GM23338 (cell line): ENCODE measurements at regions not wholly inside any gene's neighbourhood (a gene's known extent, or its start where the extent isn't known, plus 50 kb on each side); places are given as distances from the start of the nearest gene placed in this dataset.

Source experiments
- ATAC-seq: fragments of 200-7000 bp; cut with Tn5 transposase; 3 replicates; pipeline ENCODE4 v1.9.1; 2020
- DNase-seq: peaks from one replicate; pipeline ENCODE4 v3.0.0-alpha.2; 2015; ENCODE audit warnings: low spot score
- H2AFZ ChIP-seq: fragments of 200-600 bp; sonication (generic); 2 replicates; pipeline ENCODE4 v1.8.0; 2016; ENCODE audit warnings: antibody characterized with exemption, mild to moderate bottlenecking, moderate library complexity
- H3F3A ChIP-seq: fragments of 200-600 bp; sonication (generic); replicated peaks from 2 replicates; pipeline ENCODE4 v1.8.0; 2017; ENCODE audit warnings: antibody characterized with exemption, mixed run types, low read depth
- H3K27ac ChIP-seq: fragments of 200-600 bp; sonication (generic); 2 replicates; pipeline ENCODE4 v1.6.1; 2016; ENCODE audit warnings: low read depth
- H3K27me3 ChIP-seq: fragments of 200-600 bp; sonication (generic); 2 replicates; pipeline ENCODE4 v1.8.0; 2016; ENCODE audit warnings: mild to moderate bottlenecking, mixed run types, moderate library complexity; ENCODE audit not compliant: insufficient read depth
- H3K36me3 ChIP-seq: fragments of 200-600 bp; sonication (generic); 2 replicates; pipeline ENCODE4 v1.8.0; 2016; ENCODE audit warnings: mild to moderate bottlenecking; ENCODE audit not compliant: insufficient read depth
- H3K4me1 ChIP-seq: fragments of 200-600 bp; sonication (generic); 2 replicates; pipeline ENCODE4 v1.8.0; 2016; ENCODE audit warnings: mild to moderate bottlenecking, moderate library complexity; ENCODE audit not compliant: insufficient read depth
- H3K4me2 ChIP-seq: fragments of 200-600 bp; sonication (generic); 2 replicates; pipeline ENCODE4 v1.7.1; 2017; ENCODE audit warnings: mixed run types
- H3K4me3 ChIP-seq: fragments of 200-600 bp; sonication (generic); 2 replicates; pipeline ENCODE4 v1.6.1; 2016; ENCODE audit warnings: mixed run types
- H3K79me2 ChIP-seq: fragments of 200-600 bp; sonication (generic); replicated peaks from 2 replicates; pipeline ENCODE4 v1.8.0; 2017; ENCODE audit warnings: mild to moderate bottlenecking; ENCODE audit not compliant: insufficient read depth
- H3K9me2 ChIP-seq: fragments of 200-600 bp; sonication (generic); 2 replicates; pipeline ENCODE4 v1.8.0; 2017; ENCODE audit not compliant: insufficient read depth
- H4K20me1 ChIP-seq: fragments of 200-600 bp; sonication (generic); replicated peaks from 2 replicates; pipeline ENCODE4 v1.8.0; 2017; ENCODE audit warnings: mild to moderate bottlenecking; ENCODE audit not compliant: insufficient read depth
- H3K27ac Mint-ChIP-seq: 2 replicates; pipeline ENCODE4 v1.8.0; 2020; ENCODE audit warnings: inconsistent platforms, mild to moderate bottlenecking, moderate library complexity, mixed read lengths
- H3K27me3 Mint-ChIP-seq: 3 replicates; pipeline ENCODE4 v1.8.0; 2022; ENCODE audit warnings: low read depth, mild to moderate bottlenecking, moderate library complexity, mixed read lengths, inconsistent platforms; ENCODE audit not compliant: insufficient read depth, poor library complexity
- H3K36me3 Mint-ChIP-seq: 3 replicates; pipeline ENCODE4 v1.8.0; 2021; ENCODE audit warnings: low read depth, mild to moderate bottlenecking, inconsistent platforms, moderate library complexity, mixed read lengths
- H3K4me1 Mint-ChIP-seq: 3 replicates; pipeline ENCODE4 v1.8.0; 2020; ENCODE audit warnings: mild to moderate bottlenecking, inconsistent platforms, mixed read lengths
- H3K4me3 Mint-ChIP-seq: 3 replicates; pipeline ENCODE4 v1.8.0; 2021; ENCODE audit warnings: moderate library complexity, mild to moderate bottlenecking, inconsistent platforms, mixed read lengths
- H3K9me3 Mint-ChIP-seq: 3 replicates; pipeline ENCODE4 v1.8.0; 2020; ENCODE audit warnings: moderate library complexity, mild to moderate bottlenecking, inconsistent platforms, mixed read lengths
- CREB1 ChIP-seq: fragments of 250-450 bp; sonication (Bioruptor Pico); IDR thresholded peaks from 2 replicates; pipeline ENCODE4 v1.5.0; 2020; ENCODE audit warnings: low read depth, mild to moderate bottlenecking, moderate library complexity
- CTCF ChIP-seq, 2 experiments: fragments of 200-600 bp in 1 of 2; sonication (generic) in 1 of 2; conservative IDR thresholded peaks; 2 replicates each; pipeline versions ENCODE4 v1.5.1 to v1.6.1; 2016 to 2017; ENCODE audit warnings: antibody characterized with exemption in 2 of 2, low read depth in 2 of 2, mild to moderate bottlenecking in 2 of 2, moderate library complexity in 1 of 2
- ETS1 ChIP-seq: IDR thresholded peaks from 2 replicates; pipeline ENCODE4 v1.6.1; 2016; ENCODE audit warnings: antibody characterized with exemption
- EZH2 ChIP-seq: fragments of 200-600 bp; sonication (generic); IDR thresholded peaks from one replicate; pipeline ENCODE4 v1.8.0; 2017; ENCODE audit warnings: antibody characterized with exemption, mild to moderate bottlenecking, low read depth; ENCODE audit not compliant: unreplicated experiment
- EZH2phosphoT487 ChIP-seq: fragments of 200-600 bp; sonication (generic); IDR thresholded peaks from one replicate; pipeline ENCODE4 v1.8.1; 2018; ENCODE audit warnings: antibody characterized with exemption; ENCODE audit not compliant: unreplicated experiment
- JUNB ChIP-seq: IDR thresholded peaks from one replicate; pipeline ENCODE4 v1.6.1; 2016; ENCODE audit warnings: antibody characterized with exemption; ENCODE audit not compliant: unreplicated experiment
- NANOG ChIP-seq: IDR thresholded peaks from 2 replicates; pipeline ENCODE4 v1.6.1; 2016; ENCODE audit warnings: antibody characterized with exemption, borderline replicate concordance
- POLR2AphosphoS5 ChIP-seq: IDR thresholded peaks from 2 replicates; pipeline ENCODE4 v1.6.1; 2016; ENCODE audit warnings: antibody characterized with exemption, low read depth
- STAT1 ChIP-seq: IDR thresholded peaks from one replicate; pipeline ENCODE4 v1.6.1; 2016; ENCODE audit warnings: antibody characterized with exemption; ENCODE audit not compliant: unreplicated experiment
- ZNF114 ChIP-seq: fragments of 250-450 bp; sonication (Bioruptor Pico); IDR thresholded peaks from 2 replicates; pipeline ENCODE4 v1.5.0; 2020; ENCODE audit warnings: mild to moderate bottlenecking, moderate library complexity
- ZNF331 ChIP-seq: fragments of 250-450 bp; sonication (Bioruptor Pico); IDR thresholded peaks from 2 replicates; pipeline ENCODE4 v1.5.0; 2020; ENCODE audit warnings: low read depth, mild to moderate bottlenecking, moderate library complexity
- ZNF462 ChIP-seq: fragments of 250-450 bp; sonication (Bioruptor Pico); IDR thresholded peaks from 2 replicates; pipeline ENCODE4 v1.5.0; 2020; ENCODE audit warnings: mild to moderate bottlenecking, moderate library complexity

- TF ChIP-seq CTCF (conservative IDR thresholded peaks at IDR 0.05; ENCODE audit: low read depth in 2 of 2): no peak
- no peak for TF ChIP-seq CREB1 (CRISPR knock-in tag)
- TF ChIP-seq NANOG: no peak
- no peak for TF ChIP-seq ZNF114 (CRISPR knock-in tag)
- no peak for TF ChIP-seq ETS1
- no peak for TF ChIP-seq EZH2
These were observed 383.1 kb upstream of the ID2 start (continued) for GRCh38 chr2:8298783-8299182.

- Histone ChIP-seq H3K27ac (no peak overlapping the region), H3K36me3 (no peaks in the 10 kb centered on the region), H3K4me3 (no peak overlapping the region), H3K9me2 (peaks cover 42% of the 10 kb centered on the region), H3K27me3 (no peaks in the 10 kb centered on the region), H3K4me1 (no peaks in the 10 kb centered on the region), H2AFZ (no peak overlapping the region), H3F3A (no peaks in the 10 kb centered on the region), H4K20me1 (no peaks in the 10 kb centered on the region), H3K79me2 (no peaks in the 10 kb centered on the region), H3K4me2 (no peak overlapping the region)
- Mint-ChIP-seq H3K9me3 (no peaks in the 10 kb centered on the region; the same call in 2 of the 3 replicates), H3K4me1 (no peaks in the 10 kb centered on the region), H3K4me3 (no peak overlapping the region), H3K27me3 (peaks cover 16% of the 10 kb centered on the region), H3K36me3 (peaks cover 5% of the 10 kb centered on the region; the same call in 1 of the 3 replicates), H3K27ac (no peak overlapping the region)
- DNase-seq (no peak), ATAC-seq (no peak)
- TF ChIP-seq CREB1 (CRISPR knock-in tag) (no peak), ZNF462 (CRISPR knock-in tag) (no peak), EZH2 (no peak), CTCF (conservative IDR thresholded peaks at IDR 0.05; ENCODE audit: low read depth in 2 of 2) (no peak), NANOG (no peak), STAT1 (no peak), ZNF114 (CRISPR knock-in tag) (no peak), ZNF331 (CRISPR knock-in tag) (no peak), JUNB (no peak), POLR2AphosphoS5 (no peak), EZH2phosphoT487 (no peak)
These were observed 381.6 kb upstream of the ID2 start for GRCh38 chr2:8300216-8300615.
